Kidney (tissue), 13 donors: ENCODE measurements at regions not wholly inside any gene's neighbourhood (a gene's known extent, or its start where the extent isn't known, plus 50 kb on each side); places are given as distances from the start of the nearest gene placed in this dataset.

ENCODE experiments used
- DNase-seq, 5 donors: peaks; one replicate each; pipeline ENCODE4 v3.0.0-alpha.2; 2013 to 2020
- FAIRE-seq: peaks from 2 replicates; lab custom pipeline; 2012; peaks lifted over from hg19 to GRCh38; lab: Jason Lieb, UNC
- H3K27ac ChIP-seq, 2 donors: one replicate each; pipeline ENCODE4 v1.7.0; 2013; ENCODE audit warnings: low read depth in 2 of 2, low read length in 2 of 2, inconsistent platforms in 1 of 2
- H3K27me3 ChIP-seq: one replicate; pipeline ENCODE4 v1.7.1; 2013; ENCODE audit warnings: low read length, inconsistent platforms; ENCODE audit not compliant: control insufficient read depth, insufficient read depth
- H3K36me3 ChIP-seq, 3 donors: one replicate each; pipeline versions ENCODE4 v1.7.0 to v1.7.1; 2013; ENCODE audit warnings: low read length in 3 of 3, control low read depth in 1 of 3, inconsistent platforms in 1 of 3; ENCODE audit not compliant: insufficient read depth in 3 of 3, control insufficient read depth in 2 of 3
- H3K4me1 ChIP-seq, 3 donors: one replicate each; pipeline versions ENCODE4 v1.7.0 to v1.7.1; 2013; ENCODE audit warnings: low read length in 3 of 3, inconsistent platforms in 1 of 3, low read depth in 1 of 3; ENCODE audit not compliant: control insufficient read depth in 2 of 3, insufficient read depth in 2 of 3
- H3K4me3 ChIP-seq, 3 donors: one replicate each; pipeline versions ENCODE4 v1.7.0 to v1.8.1; 2013; ENCODE audit warnings: low read length in 3 of 3, control low read depth in 1 of 3, inconsistent platforms in 1 of 3
- H3K9ac ChIP-seq, 3 donors: one replicate each; pipeline versions ENCODE4 v1.7.0 to v1.7.1; 2013; ENCODE audit warnings: low read length in 3 of 3, control low read depth in 1 of 3, inconsistent platforms in 1 of 3
- H3K9me3 ChIP-seq, 3 donors: one replicate each; pipeline versions ENCODE4 v1.7.0 to v1.7.1; 2013; ENCODE audit warnings: low read length in 3 of 3, control low read depth in 1 of 3, inconsistent platforms in 1 of 3; ENCODE audit not compliant: control insufficient read depth in 2 of 3, insufficient read depth in 1 of 3
- CTCF ChIP-seq: IDR thresholded peaks from 3 replicates; pipeline ENCODE4 v1.5.1; 2012; ENCODE audit warnings: mild to moderate bottlenecking, moderate library complexity, borderline replicate concordance; ENCODE audit not compliant: insufficient read depth; ENCODE audit errors: extremely low read depth
- intact Hi-C: fragments of 100-400 bp; cut with DNase I; formaldehyde crosslinking; loops from one replicate; pipeline ENCODE4 v1.11.1; 2022
- donor health status: control.
- donor health status: control.
- donor health status: control.
- donor health status: control.
- donor health status: control.
- donor health status: DM: yes; HTN: yes; CAD: no.
- donor health status: Normal renal cell carcinoma (clear cell type).

- TF ChIP-seq CTCF: no peak
- FAIRE-seq: no peak
- Histone ChIP-seq H3K4me1 (no peaks in the 10 kb centered on the region), H3K27me3 (no peaks in the 10 kb centered on the region), H3K4me3 (no peak overlapping the region), H3K36me3 (no peaks in the 10 kb centered on the region), H3K27ac (no peak overlapping the region), H3K9ac (no peak overlapping the region), H3K9me3 (no peaks in the 10 kb centered on the region)
- DNase-seq: peak in 2 of 5 donors; percentile 13 to 33
- intact Hi-C loops: no loop called here
These were observed 54.7 kb downstream of the SMIM38 start for GRCh38 chr11:69210310-69211035.

- no peak for FAIRE-seq
- H3K9me3 ChIP-seq: no peaks in the 10 kb centered on the region
- no peaks in the 10 kb centered on the region for H3K27me3 ChIP-seq
- no peak overlapping the region for H3K9ac ChIP-seq
- no peak overlapping the region for H3K27ac ChIP-seq
- no peaks in the 10 kb centered on the region for H3K4me1 ChIP-seq
- TF ChIP-seq CTCF: no peak
- H3K4me3 ChIP-seq: no peak overlapping the region
- no peaks in the 10 kb centered on the region for H3K36me3 ChIP-seq
- intact Hi-C loops: no loop called here
- peak in 1 of 5 donors; percentile 43 for DNase-seq
These were observed 55.8 kb downstream of the SMIM38 start for GRCh38 chr11:69211540-69211919.

GRCh38 chr11:69211920-69212797 lies 56.4 kb downstream of the SMIM38 start:
- Histone ChIP-seq H3K36me3 (no peaks in the 10 kb centered on the region), H3K9ac (no peak overlapping the region), H3K4me1 (no peaks in the 10 kb centered on the region), H3K4me3 (no peak overlapping the region), H3K27me3 (no peaks in the 10 kb centered on the region), H3K9me3 (no peaks in the 10 kb centered on the region), H3K27ac (no peak overlapping the region)
- peak; percentile 28 for TF ChIP-seq CTCF
- FAIRE-seq: no peak
- peak in 4 of 5 donors; percentile 19 to 69 (median 58) for DNase-seq
- intact Hi-C loops: no loop called here
